CD4-positive, alpha-beta T cell (primary cell): ENCODE measurements at regions not wholly inside any gene's neighbourhood (a gene's known extent, or its start where the extent isn't known, plus 50 kb on each side); places are given as distances from the start of the nearest gene placed in this dataset.

Experiments
- ATAC-seq: fragments of 200-7000 bp; cut with Tn5 transposase; one replicate; pipeline ENCODE4 v1.10.0; 2022; ENCODE audit warnings: mild to moderate bottlenecking; ENCODE audit not compliant: poor library complexity
- CTCF ChIA-PET: fragments of 350-600 bp; sonication (Branson Sonifier 250); formaldehyde crosslinking; loops from one replicate; lab custom pipeline; 2021; ENCODE audit warnings: antibody characterized with exemption, inconsistent platforms; lab: Charles Lee
- POLR2A ChIA-PET: fragments of 350-600 bp; sonication (Branson Sonifier 250); formaldehyde crosslinking; loops from one replicate; lab custom pipeline; 2021; ENCODE audit warnings: antibody characterized with exemption, inconsistent platforms; lab: Charles Lee
- DNase-seq, 14 experiments: peaks; one replicate each; pipeline ENCODE4 v3.0.0-alpha.2; 2013 to 2020; ENCODE audit warnings: mixed read lengths in 2 of 14
- H3K27ac ChIP-seq, 2 donors: one replicate each; pipeline versions ENCODE4 v1.5.1 to v1.7.0; 2013; ENCODE audit warnings: low read length in 2 of 2, low read depth in 1 of 2, mild to moderate bottlenecking in 1 of 2
- H3K27me3 ChIP-seq, 2 experiments: 1 replicate in 1 of 2; 2 replicates in 1 of 2; pipeline versions ENCODE4 v1.6.1 to v1.7.0; 2013; ENCODE audit warnings: low read length in 2 of 2, control low read depth in 1 of 2, mild to moderate bottlenecking in 1 of 2, moderate library complexity in 1 of 2; ENCODE audit not compliant: insufficient read depth in 2 of 2, control insufficient read depth in 1 of 2
- H3K36me3 ChIP-seq: one replicate; pipeline ENCODE4 v1.6.1; 2013; ENCODE audit warnings: low read length, control low read depth; ENCODE audit not compliant: insufficient read depth
- H3K4me1 ChIP-seq: one replicate; pipeline ENCODE4 v1.6.1; 2013; ENCODE audit warnings: low read length, control low read depth; ENCODE audit not compliant: insufficient read depth
- H3K4me3 ChIP-seq: one replicate; pipeline ENCODE4 v1.5.1; 2013; ENCODE audit warnings: mild to moderate bottlenecking, low read length, moderate library complexity
- H3K9me3 ChIP-seq, 2 experiments: 1 replicate in 1 of 2; 2 replicates in 1 of 2; pipeline versions ENCODE4 v1.6.1 to v1.7.0; 2013; ENCODE audit warnings: low read length in 2 of 2, mild to moderate bottlenecking in 2 of 2, control low read depth in 1 of 2, moderate library complexity in 1 of 2; ENCODE audit not compliant: control insufficient read depth in 1 of 2, insufficient read depth in 1 of 2
- H3K27ac Mint-ChIP-seq: one replicate; pipeline ENCODE4 v1.8.0; 2020; ENCODE audit warnings: mixed read lengths
- H3K27me3 Mint-ChIP-seq: one replicate; pipeline ENCODE4 v1.8.0; 2021; ENCODE audit warnings: mixed read lengths
- H3K36me3 Mint-ChIP-seq: one replicate; pipeline ENCODE4 v1.8.0; 2021; ENCODE audit warnings: low read depth, mixed read lengths
- H3K4me1 Mint-ChIP-seq: one replicate; pipeline ENCODE4 v1.8.0; 2021; ENCODE audit warnings: low read depth, mixed read lengths
- H3K4me3 Mint-ChIP-seq: one replicate; pipeline ENCODE4 v1.8.0; 2020; ENCODE audit warnings: mild to moderate bottlenecking, mixed read lengths
- H3K9me3 Mint-ChIP-seq: one replicate; pipeline ENCODE4 v1.8.0; 2020; ENCODE audit warnings: mixed read lengths
- intact Hi-C, 2 experiments: fragments of 100-400 bp; cut with DNase I in 1 of 2; cut with micrococcal nuclease in 1 of 2; formaldehyde crosslinking; loops; one replicate each; pipeline versions ENCODE4 v1.15.1 to v1.9.0; 2023 to 2025; cut with DNase I, micrococcal nuclease
- TF ChIP-seq, protein P1 (sequence below): fragments of 200-600 bp; IDR thresholded peaks from one replicate; pipeline ENCODE4 v1.8.0; 2022; ENCODE audit warnings: antibody characterized with exemption, mild to moderate bottlenecking

- Histone ChIP-seq H3K36me3 (no peaks in the 10 kb centered on the region), H3K4me1 (no peaks in the 10 kb centered on the region), H3K4me3 (no peak overlapping the region), H3K27ac (no peak overlapping the region), H3K9me3 (peaks cover 0 to 21% of the 10 kb centered on the region in 2 experiments), H3K27me3 (no peaks in the 10 kb centered on the region)
- CTCF ChIA-PET = no interaction called here
- H3K36me3 Mint-ChIP-seq = no peaks in the 10 kb centered on the region
- intact Hi-C loops = no loop called here
- no peak overlapping the region for H3K4me3 Mint-ChIP-seq
- H3K27me3 Mint-ChIP-seq = no peaks in the 10 kb centered on the region
- POLR2A ChIA-PET = no interaction called here
- DNase-seq (no peak), ATAC-seq (no peak)
- peaks cover 8% of the 10 kb centered on the region for H3K9me3 Mint-ChIP-seq
- H3K4me1 Mint-ChIP-seq = no peaks in the 10 kb centered on the region
- TF ChIP-seq, protein P1, sequence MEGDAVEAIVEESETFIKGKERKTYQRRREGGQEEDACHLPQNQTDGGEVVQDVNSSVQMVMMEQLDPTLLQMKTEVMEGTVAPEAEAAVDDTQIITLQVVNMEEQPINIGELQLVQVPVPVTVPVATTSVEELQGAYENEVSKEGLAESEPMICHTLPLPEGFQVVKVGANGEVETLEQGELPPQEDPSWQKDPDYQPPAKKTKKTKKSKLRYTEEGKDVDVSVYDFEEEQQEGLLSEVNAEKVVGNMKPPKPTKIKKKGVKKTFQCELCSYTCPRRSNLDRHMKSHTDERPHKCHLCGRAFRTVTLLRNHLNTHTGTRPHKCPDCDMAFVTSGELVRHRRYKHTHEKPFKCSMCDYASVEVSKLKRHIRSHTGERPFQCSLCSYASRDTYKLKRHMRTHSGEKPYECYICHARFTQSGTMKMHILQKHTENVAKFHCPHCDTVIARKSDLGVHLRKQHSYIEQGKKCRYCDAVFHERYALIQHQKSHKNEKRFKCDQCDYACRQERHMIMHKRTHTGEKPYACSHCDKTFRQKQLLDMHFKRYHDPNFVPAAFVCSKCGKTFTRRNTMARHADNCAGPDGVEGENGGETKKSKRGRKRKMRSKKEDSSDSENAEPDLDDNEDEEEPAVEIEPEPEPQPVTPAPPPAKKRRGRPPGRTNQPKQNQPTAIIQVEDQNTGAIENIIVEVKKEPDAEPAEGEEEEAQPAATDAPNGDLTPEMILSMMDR = no peak
- H3K27ac Mint-ChIP-seq = no peak overlapping the region
These were observed 914.2 kb upstream of the PCDH7 start for GRCh38 chr4:29805916-29806480.

DNA sequence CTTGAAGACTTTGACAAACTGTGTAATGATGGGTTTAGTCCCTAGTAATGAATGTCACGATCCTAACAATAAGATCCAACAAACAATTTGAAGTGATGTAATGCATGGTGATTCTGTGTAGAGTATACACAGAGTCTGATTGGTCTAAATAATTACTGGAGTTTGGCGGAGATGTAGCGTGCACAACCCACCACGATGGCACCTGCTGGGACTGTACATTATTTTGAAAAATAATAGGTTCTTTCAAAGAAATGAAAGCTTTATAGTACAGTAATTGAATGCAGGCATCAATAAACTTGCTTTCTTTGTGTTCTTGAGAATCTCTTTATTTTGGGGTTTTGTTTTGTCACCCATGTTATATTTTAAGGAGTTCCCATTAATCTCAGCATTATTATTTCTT, 902.2 kb upstream of the PCDH7 start:
- ChIA-PET CTCF (no interaction called here), POLR2A (no interaction called here)
- TF ChIP-seq, protein P1 = no peak
- no peak overlapping the region for H3K27ac Mint-ChIP-seq
- ATAC-seq = no peak
- no peaks in the 10 kb centered on the region for H3K36me3 Mint-ChIP-seq
- H3K27me3 ChIP-seq = no peaks in the 10 kb centered on the region
- no peak for DNase-seq
- peaks cover 3% of the 10 kb centered on the region in 2 experiments for H3K9me3 ChIP-seq
- H3K4me3 ChIP-seq = no peak overlapping the region
- no peaks in the 10 kb centered on the region for H3K36me3 ChIP-seq
- intact Hi-C loops = no loop called here
- H3K4me1 ChIP-seq = no peaks in the 10 kb centered on the region
- H3K9me3 Mint-ChIP-seq = peaks cover 15% of the 10 kb centered on the region
- no peaks in the 10 kb centered on the region for H3K27me3 Mint-ChIP-seq
- no peaks in the 10 kb centered on the region for H3K4me1 Mint-ChIP-seq
- H3K4me3 Mint-ChIP-seq = no peak overlapping the region
- no peak overlapping the region for H3K27ac ChIP-seq

DNA sequence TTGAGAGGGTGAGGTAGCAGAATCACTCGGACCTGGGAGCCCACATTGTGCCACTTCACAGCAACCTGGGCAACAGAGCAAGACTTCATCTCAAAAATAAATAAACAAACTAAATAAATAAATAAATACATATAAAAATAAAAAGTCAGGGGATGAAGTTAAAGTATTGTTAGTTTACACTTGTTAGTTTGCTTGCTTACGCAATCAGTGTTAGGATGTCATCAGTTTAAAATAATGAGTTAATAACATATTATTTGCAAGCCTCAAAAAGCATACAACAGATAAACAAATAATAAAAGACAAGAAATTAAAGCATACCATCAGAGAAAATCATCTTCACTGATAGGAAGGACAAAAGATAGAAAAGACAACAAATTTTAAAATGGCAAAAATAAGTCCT, 891.1 kb upstream of the PCDH7 start:
- intact Hi-C loops = no loop called here
- DNase-seq (no peak), ATAC-seq (no peak)
- CTCF ChIA-PET = interaction anchor here (0.6 kb wide), 1 partner anchor 10 kb away, joined by 3 read pairs; no protein-coding TSS in a partner anchor
- no peak overlapping the region for H3K27ac ChIP-seq
- Mint-ChIP-seq H3K4me3 (no peak overlapping the region), H3K27me3 (no peaks in the 10 kb centered on the region), H3K4me1 (no peaks in the 10 kb centered on the region), H3K36me3 (no peaks in the 10 kb centered on the region), H3K27ac (no peak overlapping the region), H3K9me3 (peaks cover 12% of the 10 kb centered on the region)
- H3K27me3 ChIP-seq = no peaks in the 10 kb centered on the region
- no peaks in the 10 kb centered on the region for H3K9me3 ChIP-seq
- H3K36me3 ChIP-seq = no peaks in the 10 kb centered on the region
- TF ChIP-seq, protein P1 = no peak
- POLR2A ChIA-PET = no interaction called here
- H3K4me1 ChIP-seq = no peaks in the 10 kb centered on the region
- no peak overlapping the region for H3K4me3 ChIP-seq
